ENCODE measurements at regions not wholly inside any gene's neighbourhood (a gene's known extent, or its start where the extent isn't known, plus 50 kb on each side); places are given as distances from the start of the nearest gene placed in this dataset.

DNA sequence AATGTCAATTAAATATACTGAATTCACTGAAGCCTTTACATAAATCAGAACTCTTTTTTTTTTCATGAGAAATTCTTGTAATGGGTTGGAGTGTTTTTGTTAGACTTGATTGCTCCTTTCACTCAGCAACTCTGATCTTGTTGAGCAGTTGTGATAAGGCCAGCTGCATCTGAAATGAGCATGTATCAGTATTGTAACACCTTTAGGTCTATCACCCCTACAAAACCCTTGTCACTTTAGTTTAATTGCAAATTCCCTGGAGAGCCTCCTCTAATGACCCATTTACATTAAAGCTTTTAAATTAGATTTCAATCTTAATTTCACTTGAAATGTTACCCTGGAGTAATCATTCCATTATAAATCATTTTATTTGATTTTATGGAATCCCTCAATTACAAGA is 346.8 kb upstream of the TCF4 start:
- H3K4me1 ChIP-seq: no peaks in the 10 kb centered on the region

DNA sequence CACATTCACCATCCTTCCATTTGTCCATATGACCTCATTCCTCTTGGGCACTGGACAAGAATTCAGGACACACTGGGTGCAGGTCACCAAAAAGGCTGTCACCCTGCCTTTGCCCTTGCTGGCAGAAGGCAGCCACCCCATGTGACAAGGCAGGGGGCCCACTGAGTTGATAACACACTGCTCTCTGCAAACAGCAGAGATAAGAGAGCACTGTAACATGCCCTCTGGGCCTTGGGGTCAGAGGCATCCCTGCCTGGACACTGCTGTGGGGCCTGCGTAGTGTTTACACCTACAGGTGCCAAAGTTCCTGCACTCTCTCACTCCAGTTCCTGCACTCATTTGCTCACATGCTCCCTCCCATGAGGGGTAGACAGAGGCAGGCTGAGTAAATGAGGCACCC is 344.7 kb upstream of the TCF4 start:
- no peak for TF ChIP-seq POLR2A (IDR thresholded peaks at IDR 0.05)
- TF ChIP-seq, protein P1, sequence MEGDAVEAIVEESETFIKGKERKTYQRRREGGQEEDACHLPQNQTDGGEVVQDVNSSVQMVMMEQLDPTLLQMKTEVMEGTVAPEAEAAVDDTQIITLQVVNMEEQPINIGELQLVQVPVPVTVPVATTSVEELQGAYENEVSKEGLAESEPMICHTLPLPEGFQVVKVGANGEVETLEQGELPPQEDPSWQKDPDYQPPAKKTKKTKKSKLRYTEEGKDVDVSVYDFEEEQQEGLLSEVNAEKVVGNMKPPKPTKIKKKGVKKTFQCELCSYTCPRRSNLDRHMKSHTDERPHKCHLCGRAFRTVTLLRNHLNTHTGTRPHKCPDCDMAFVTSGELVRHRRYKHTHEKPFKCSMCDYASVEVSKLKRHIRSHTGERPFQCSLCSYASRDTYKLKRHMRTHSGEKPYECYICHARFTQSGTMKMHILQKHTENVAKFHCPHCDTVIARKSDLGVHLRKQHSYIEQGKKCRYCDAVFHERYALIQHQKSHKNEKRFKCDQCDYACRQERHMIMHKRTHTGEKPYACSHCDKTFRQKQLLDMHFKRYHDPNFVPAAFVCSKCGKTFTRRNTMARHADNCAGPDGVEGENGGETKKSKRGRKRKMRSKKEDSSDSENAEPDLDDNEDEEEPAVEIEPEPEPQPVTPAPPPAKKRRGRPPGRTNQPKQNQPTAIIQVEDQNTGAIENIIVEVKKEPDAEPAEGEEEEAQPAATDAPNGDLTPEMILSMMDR (IDR thresholded peaks at IDR 0.05): no peak
- Histone ChIP-seq H3K4me3 (no peak overlapping the region), H3K4me1 (peaks cover 0 to 3% (median 0%) of the 10 kb centered on the region in 3 donors), H3K27ac (no peak overlapping the region), H3K36me3 (no peaks in the 10 kb centered on the region), H3K27me3 (no peaks in the 10 kb centered on the region), H3K9me3 (peaks cover 0 to 12% (median 8%) of the 10 kb centered on the region in 3 donors)
- no CpG with 5 or more reads among the region's 1 CpG for WGBS, 2 donors
- intact Hi-C loops (cut with DNase I): no loop called here
- DNase-seq: no peak

More for the DNA sequence above, 346.8 kb upstream of the TCF4 start:
- Histone ChIP-seq H3K27me3 (no peaks in the 10 kb centered on the region), H3K27ac (no peak overlapping the region), H3K4me3 (no peak overlapping the region), H3K36me3 (no peaks in the 10 kb centered on the region), H3K9me3 (peaks cover 0 to 16% (median 8%) of the 10 kb centered on the region in 3 donors)
- no peak for TF ChIP-seq POLR2A (IDR thresholded peaks at IDR 0.05)
- TF ChIP-seq, protein P1 (IDR thresholded peaks at IDR 0.05): no peak
- intact Hi-C loops (cut with DNase I): no loop called here
- DNase-seq: no peak

DNA sequence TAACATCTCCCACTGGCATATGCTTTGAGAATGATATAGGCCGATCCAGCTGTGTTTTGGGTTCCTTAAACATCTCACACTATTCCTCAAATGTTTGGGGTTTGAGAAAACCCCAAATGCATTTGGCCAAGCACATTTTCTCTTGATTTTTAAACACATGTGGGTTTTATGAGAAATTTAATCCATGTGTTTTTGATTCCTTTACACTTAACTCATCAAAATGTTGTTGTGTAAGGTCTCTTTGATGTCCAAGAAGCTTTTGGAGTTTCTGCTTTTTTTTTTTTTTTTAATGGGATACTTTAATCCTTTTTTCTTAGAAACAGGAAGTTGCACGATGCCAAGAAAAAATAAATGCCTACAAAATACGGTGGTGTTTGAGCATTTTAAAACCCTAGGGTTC is 339.8 kb upstream of the TCF4 start:
- no peak overlapping the region for H3K27ac ChIP-seq
- no peak for DNase-seq
- H3K27me3 ChIP-seq: no peaks in the 10 kb centered on the region
- TF ChIP-seq, protein P1 (IDR thresholded peaks at IDR 0.05): no peak
- TF ChIP-seq POLR2A (IDR thresholded peaks at IDR 0.05): no peak
- no peaks in the 10 kb centered on the region for H3K9me3 ChIP-seq
- intact Hi-C loops (cut with DNase I): no loop called here
- no peaks in the 10 kb centered on the region for H3K36me3 ChIP-seq
- H3K4me1 ChIP-seq: peaks cover 0 to 3% (median 0%) of the 10 kb centered on the region in 3 donors
- H3K4me3 ChIP-seq: no peak overlapping the region
- 28 to 34% methylated on average over 3 of the region's 3 CpGs for WGBS, 2 donors

DNA sequence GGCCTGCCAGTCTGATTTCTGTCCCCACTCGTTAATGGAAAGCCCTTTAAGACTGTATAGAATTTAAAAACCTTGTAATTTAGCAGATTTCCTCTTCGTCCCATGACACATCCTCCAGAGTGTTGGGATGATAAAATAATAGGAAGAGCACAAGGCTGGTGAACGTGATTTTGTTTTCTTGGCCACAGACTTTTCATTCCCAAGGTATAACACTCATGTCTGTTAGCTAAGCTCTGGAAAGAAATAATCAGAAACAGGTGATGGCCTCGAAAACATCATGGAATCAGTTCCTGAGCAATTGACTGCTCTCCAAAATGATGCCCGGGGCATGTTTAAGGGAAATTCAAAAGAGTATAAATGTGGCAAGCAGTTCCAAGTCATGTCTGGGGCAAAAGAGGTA is 337.8 kb upstream of the TCF4 start:
- TF ChIP-seq POLR2A (IDR thresholded peaks at IDR 0.05): no peak
- TF ChIP-seq, protein P1 (IDR thresholded peaks at IDR 0.05): no peak
- no peak for DNase-seq
- H3K36me3 ChIP-seq: no peaks in the 10 kb centered on the region
- no peak overlapping the region for H3K4me3 ChIP-seq
- no peaks in the 10 kb centered on the region for H3K9me3 ChIP-seq
- H3K4me1 ChIP-seq: peaks cover 0 to 3% (median 0%) of the 10 kb centered on the region in 3 donors
- H3K27me3 ChIP-seq: no peaks in the 10 kb centered on the region
- intact Hi-C loops (cut with DNase I): no loop called here
- H3K27ac ChIP-seq: no peak overlapping the region
- WGBS, 2 donors: 70 to 76% methylated on average over 5 of the region's 5 CpGs

DNA sequence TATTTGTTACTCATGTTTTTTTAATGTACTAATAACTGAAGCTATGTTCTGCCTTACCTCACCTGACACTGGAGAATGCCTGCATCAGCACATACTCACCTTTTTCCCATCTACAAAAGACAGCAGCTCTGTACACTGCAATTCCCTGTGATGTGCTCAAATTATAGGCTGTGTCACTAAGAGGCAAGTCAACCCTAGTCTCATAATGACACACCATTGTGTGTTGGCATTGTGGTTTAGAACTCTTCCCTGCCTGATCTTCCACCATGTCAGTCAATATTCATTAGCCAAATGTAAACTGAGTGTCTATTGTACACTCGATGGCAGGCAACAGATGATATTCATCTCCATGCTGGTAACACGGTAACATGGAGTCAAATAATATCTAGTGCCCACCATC is 332.1 kb upstream of the TCF4 start:
- no peak overlapping the region for H3K4me3 ChIP-seq
- no peaks in the 10 kb centered on the region for H3K9me3 ChIP-seq
- no peaks in the 10 kb centered on the region for H3K4me1 ChIP-seq
- TF ChIP-seq, protein P1 (IDR thresholded peaks at IDR 0.05): no peak
- TF ChIP-seq POLR2A (IDR thresholded peaks at IDR 0.05): no peak
- WGBS, 2 donors: 77 to 80% methylated on average over 2 of the region's 2 CpGs
- H3K36me3 ChIP-seq: no peaks in the 10 kb centered on the region
- DNase-seq: no peak
- intact Hi-C loops (cut with DNase I): no loop called here
- H3K27ac ChIP-seq: no peak overlapping the region
- no peaks in the 10 kb centered on the region for H3K27me3 ChIP-seq
